Adrenal gland (tissue), 5 donors: ENCODE measurements at regions not wholly inside any gene's neighbourhood (a gene's known extent, or its start where the extent isn't known, plus 50 kb on each side); places are given as distances from the start of the nearest gene placed in this dataset.

Source experiments
- POLR2A ChIP-seq, 2 donors: fragments of 450-650 bp; IDR thresholded peaks; one replicate each; pipeline ENCODE4 v1.6.1; 2017; ENCODE audit warnings: antibody characterized with exemption in 2 of 2, mild to moderate bottlenecking in 2 of 2, moderate library complexity in 1 of 2
- TF ChIP-seq, protein P1 (sequence below), 6 experiments: fragments of 450-650 bp in 4 of 6; fragments of 200-600 bp in 2 of 6; sonication (generic) in 1 of 6; IDR thresholded peaks; 1 replicate in 5 of 6; 2 replicates in 1 of 6; pipeline versions ENCODE4 v1.5.1 to v1.8.0; 2016 to 2021; ENCODE audit warnings: antibody characterized with exemption in 6 of 6, mild to moderate bottlenecking in 2 of 6, moderate library complexity in 1 of 6
- donor health status: DM: no; HTN: no; CAD: no.

GRCh38 chr2:116141891-116142474 lies 1672.5 kb upstream of the DDX18 start:
- TF ChIP-seq, protein P1, sequence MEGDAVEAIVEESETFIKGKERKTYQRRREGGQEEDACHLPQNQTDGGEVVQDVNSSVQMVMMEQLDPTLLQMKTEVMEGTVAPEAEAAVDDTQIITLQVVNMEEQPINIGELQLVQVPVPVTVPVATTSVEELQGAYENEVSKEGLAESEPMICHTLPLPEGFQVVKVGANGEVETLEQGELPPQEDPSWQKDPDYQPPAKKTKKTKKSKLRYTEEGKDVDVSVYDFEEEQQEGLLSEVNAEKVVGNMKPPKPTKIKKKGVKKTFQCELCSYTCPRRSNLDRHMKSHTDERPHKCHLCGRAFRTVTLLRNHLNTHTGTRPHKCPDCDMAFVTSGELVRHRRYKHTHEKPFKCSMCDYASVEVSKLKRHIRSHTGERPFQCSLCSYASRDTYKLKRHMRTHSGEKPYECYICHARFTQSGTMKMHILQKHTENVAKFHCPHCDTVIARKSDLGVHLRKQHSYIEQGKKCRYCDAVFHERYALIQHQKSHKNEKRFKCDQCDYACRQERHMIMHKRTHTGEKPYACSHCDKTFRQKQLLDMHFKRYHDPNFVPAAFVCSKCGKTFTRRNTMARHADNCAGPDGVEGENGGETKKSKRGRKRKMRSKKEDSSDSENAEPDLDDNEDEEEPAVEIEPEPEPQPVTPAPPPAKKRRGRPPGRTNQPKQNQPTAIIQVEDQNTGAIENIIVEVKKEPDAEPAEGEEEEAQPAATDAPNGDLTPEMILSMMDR (IDR thresholded peaks at IDR 0.05) = no peak
- TF ChIP-seq POLR2A (IDR thresholded peaks at IDR 0.05) = no peak
